HG02943 (cell line): ENCODE measurements at regions not wholly inside any gene's neighbourhood (a gene's known extent, or its start where the extent isn't known, plus 50 kb on each side); places are given as distances from the start of the nearest gene placed in this dataset.
A peak's percentile ranks its signal among the peaks of the same experiment; 100 is the strongest.

Source experiments
- ATAC-seq: cut with Tn5 transposase; IDR thresholded peaks from one replicate; pipeline ENCODE4 v1.9.1; 2021; ENCODE audit warnings: mild to moderate bottlenecking, low read depth, moderate library complexity; ENCODE audit not compliant: unreplicated experiment

GRCh38 chr5:106759152-106759551 is 911.6 kb downstream of the EFNA5 start:
- no peak for ATAC-seq

- ATAC-seq, result no peak
These were observed 913.1 kb downstream of the EFNA5 start for GRCh38 chr5:106757672-106758071.

- ATAC-seq, result no peak
These were observed 914.9 kb downstream of the EFNA5 start for GRCh38 chr5:106755789-106756188.

- no peak for ATAC-seq
These were observed 915.7 kb downstream of the EFNA5 start for GRCh38 chr5:106755066-106755465.

GRCh38 chr5:106749826-106750225 is 920.9 kb downstream of the EFNA5 start:
- no peak for ATAC-seq

- no peak for ATAC-seq
These were observed 931.6 kb downstream of the EFNA5 start for GRCh38 chr5:106739127-106739526.

GRCh38 chr5:106737111-106737510 is 933.6 kb downstream of the EFNA5 start:
- ATAC-seq, result no peak

GRCh38 chr5:106732624-106733023 is 938.1 kb downstream of the EFNA5 start:
- ATAC-seq, result no peak

- ATAC-seq, result no peak
These were observed 939.8 kb downstream of the EFNA5 start for GRCh38 chr5:106730912-106731311.

GRCh38 chr5:106730506-106730905 is 940.2 kb downstream of the EFNA5 start:
- ATAC-seq, result no peak

GRCh38 chr5:106728208-106728607 is 942.5 kb downstream of the EFNA5 start:
- ATAC-seq, result no peak

GRCh38 chr5:106727071-106727470 is 943.7 kb downstream of the EFNA5 start:
- ATAC-seq, result no peak

- ATAC-seq, result no peak
These were observed 950.4 kb downstream of the EFNA5 start for GRCh38 chr5:106720367-106720766.

- no peak for ATAC-seq
These were observed 970.9 kb downstream of the EFNA5 start for GRCh38 chr5:106699796-106700195.

- ATAC-seq, result no peak
These were observed 971.5 kb downstream of the EFNA5 start for GRCh38 chr5:106699198-106699597.

- ATAC-seq, result no peak
These were observed 972.6 kb downstream of the EFNA5 start for GRCh38 chr5:106698169-106698568.

GRCh38 chr5:106691701-106692100 is 979.0 kb downstream of the EFNA5 start:
- no peak for ATAC-seq

GRCh38 chr5:106690585-106690984 is 980.2 kb downstream of the EFNA5 start:
- no peak for ATAC-seq

GRCh38 chr5:106680330-106680729 is 990.4 kb downstream of the EFNA5 start:
- ATAC-seq, result peak; percentile 87

- ATAC-seq, result no peak
These were observed 993.7 kb downstream of the EFNA5 start for GRCh38 chr5:106677057-106677456.

GRCh38 chr5:106675687-106676086 is 995.0 kb downstream of the EFNA5 start:
- ATAC-seq, result no peak

GRCh38 chr5:106673941-106674340 is 996.8 kb downstream of the EFNA5 start:
- no peak for ATAC-seq

GRCh38 chr5:106661866-106662265 is 1008.9 kb downstream of the EFNA5 start:
- no peak for ATAC-seq
